GM12878 (cell line): ENCODE measurements at regions not wholly inside any gene's neighbourhood (a gene's known extent, or its start where the extent isn't known, plus 50 kb on each side); places are given as distances from the start of the nearest gene placed in this dataset.

Source experiments
- ATAC-seq: fragments of 200-7000 bp; cut with Tn5 transposase; 3 replicates; pipeline ENCODE4 v1.9.1; 2020; ENCODE audit warnings: mild to moderate bottlenecking, moderate library complexity
- BruUV-seq: library from RNA; stranded (reverse); fragments of 400-500 nt; replicated peaks from 2 replicates; lab custom pipeline; 2021; lab: Mats Ljungman, UMichigan
- CTCF ChIA-PET: fragments of 300-600 bp; sonication (Branson Sonifier 250); formaldehyde crosslinking; extraction: SDS; loops from one replicate; lab custom pipeline; 2021; ENCODE audit warnings: inconsistent platforms; lab: Yijun Ruan, JAX
- POLR2A ChIA-PET: fragments of 350-600 bp; formaldehyde crosslinking; extraction: SDS; loops from one replicate; lab custom pipeline; 2021; ENCODE audit warnings: inconsistent platforms; lab: Charles Lee
- RAD21 ChIA-PET: fragments of 300-600 bp; sonication (Branson Sonifier 250); formaldehyde crosslinking; loops from one replicate; lab custom pipeline; 2023; ENCODE audit warnings: antibody characterized with exemption; ENCODE audit not compliant: unreplicated experiment; lab: Charles Lee
- SMC1A ChIA-PET: fragments of 300-600 bp; sonication (Branson Sonifier 250); formaldehyde crosslinking; loops from one replicate; lab custom pipeline; 2023; ENCODE audit not compliant: unreplicated experiment, uncharacterized antibody; lab: Charles Lee
- DNase-seq: peaks from one replicate; pipeline ENCODE4 v3.0.0-alpha.2; 2011; ENCODE audit warnings: low read depth, low spot score
- FAIRE-seq: peaks from 3 replicates; lab custom pipeline; 2011; peaks lifted over from hg19 to GRCh38; lab: Jason Lieb, UNC
- H2AFZ ChIP-seq: 2 replicates; pipeline ENCODE4 v1.6.0; 2011; ENCODE audit warnings: low read depth, low read length, control low read depth; ENCODE audit not compliant: control insufficient read depth
- H3K27ac ChIP-seq: 2 replicates; pipeline ENCODE4 v1.5.1; 2011; ENCODE audit warnings: control low read depth; ENCODE audit not compliant: control insufficient read depth, insufficient read depth
- H3K27me3 ChIP-seq, 2 experiments: replicated peaks in 1 of 2; 2 replicates each; pipeline versions ENCODE4 v1.6.0 to v1.6.1; 2011; ENCODE audit warnings: low read length in 1 of 2; ENCODE audit not compliant: control insufficient read depth in 2 of 2, insufficient read depth in 2 of 2
- H3K36me3 ChIP-seq, 2 experiments: 2 replicates each; pipeline ENCODE4 v1.5.1; 2011; ENCODE audit warnings: low read length in 1 of 2; ENCODE audit not compliant: control insufficient read depth in 2 of 2, insufficient read depth in 2 of 2
- H3K4me1 ChIP-seq: 2 replicates; pipeline ENCODE4 v1.6.1; 2011; ENCODE audit warnings: mild to moderate bottlenecking, low read length, moderate library complexity, mixed read lengths; ENCODE audit not compliant: control insufficient read depth, insufficient read depth
- H3K4me2 ChIP-seq: 2 replicates; pipeline ENCODE4 v1.6.0; 2011; ENCODE audit warnings: control low read depth; ENCODE audit not compliant: control insufficient read depth, insufficient read depth
- H3K4me3 ChIP-seq: fragments of 200-600 bp; sonication (generic); 2 replicates; pipeline ENCODE4 v1.5.1; 2016
- H3K79me2 ChIP-seq: 2 replicates; pipeline ENCODE4 v1.6.0; 2011; ENCODE audit warnings: low read length; ENCODE audit not compliant: control insufficient read depth, insufficient read depth
- H3K9ac ChIP-seq: 2 replicates; pipeline ENCODE4 v1.8.0; 2011; ENCODE audit warnings: low read length, control low read depth, mixed read lengths; ENCODE audit not compliant: control insufficient read depth, insufficient read depth
- H3K9me3 ChIP-seq: replicated peaks from 3 replicates; pipeline ENCODE4 v1.5.1; 2011; ENCODE audit warnings: mild to moderate bottlenecking, low read length; ENCODE audit not compliant: control insufficient read depth, insufficient read depth
- H4K20me1 ChIP-seq: 2 replicates; pipeline ENCODE4 v1.6.0; 2011; ENCODE audit not compliant: control insufficient read depth, insufficient read depth
- ATF7 ChIP-seq: fragments of 450-650 bp; IDR thresholded peaks from 2 replicates; pipeline ENCODE4 v1.6.1; 2016; ENCODE audit warnings: low read depth, mild to moderate bottlenecking
- BACH1 ChIP-seq: fragments of 450-650 bp; IDR thresholded peaks from 2 replicates; pipeline ENCODE4 v1.6.1; 2017; ENCODE audit warnings: mild to moderate bottlenecking, borderline replicate concordance
- BRCA1 ChIP-seq: IDR thresholded peaks from 2 replicates; pipeline ENCODE4 v1.6.1; 2011; ENCODE audit warnings: low read depth, low read length, improper control_type of control experiment
- CBX3 ChIP-seq: fragments of 200-600 bp; sonication (generic); IDR thresholded peaks from 2 replicates; pipeline ENCODE4 v1.6.1; 2016; ENCODE audit warnings: low read depth, borderline replicate concordance
- HCFC1 ChIP-seq: fragments of 150-350 bp; IDR thresholded peaks from 2 replicates; pipeline ENCODE4 v1.6.1; 2014; ENCODE audit warnings: low read length
- KAT2A ChIP-seq: conservative IDR thresholded peaks from 2 replicates; pipeline ENCODE4 v1.6.1; 2011; ENCODE audit warnings: low read depth, low read length; ENCODE audit not compliant: control insufficient read depth
- POLR2A ChIP-seq: IDR thresholded peaks from 2 replicates; pipeline ENCODE4 v1.6.1; 2011; ENCODE audit warnings: low read depth, mild to moderate bottlenecking, low read length
- SMAD5 ChIP-seq: IDR thresholded peaks from 2 replicates; pipeline ENCODE4 v1.6.1; 2016; ENCODE audit warnings: antibody characterized with exemption, low read depth
- ZBED1 ChIP-seq: IDR thresholded peaks from 2 replicates; pipeline ENCODE4 v1.6.1; 2016; ENCODE audit warnings: borderline replicate concordance
- WGBS: methylation state at CpG from one replicate; pipeline ENCODE4 v1.1.6; 2016; ENCODE audit warnings: low lambda C conversion rate; ENCODE audit not compliant: insufficient replicate concordance, insufficient coverage; ENCODE audit errors: missing lambda C conversion rate; 5-methylcytosine and 5-hydroxymethylcytosine counted together
- in situ Hi-C: fragments of 300-500 bp; cut with MboI; formaldehyde crosslinking; loops from 9 replicates; pipeline ENCODE4 v1.14.3; 2018; ENCODE audit warnings: mixed read lengths
- intact Hi-C: fragments of 100-400 bp; cut with micrococcal nuclease; formaldehyde crosslinking; loops from one replicate; pipeline ENCODE4 v1.14.2; 2022; ENCODE audit not compliant: unreplicated experiment
- TF ChIP-seq, protein P1 (sequence below): fragments of 450-650 bp; IDR thresholded peaks from 2 replicates; pipeline ENCODE4 v1.6.1; 2017; ENCODE audit warnings: antibody characterized with exemption, mild to moderate bottlenecking, moderate library complexity
- TF ChIP-seq, protein P2 (sequence below): IDR thresholded peaks from 2 replicates; pipeline ENCODE4 v1.6.1; 2012; ENCODE audit warnings: mild to moderate bottlenecking, low read depth, low read length

DNA sequence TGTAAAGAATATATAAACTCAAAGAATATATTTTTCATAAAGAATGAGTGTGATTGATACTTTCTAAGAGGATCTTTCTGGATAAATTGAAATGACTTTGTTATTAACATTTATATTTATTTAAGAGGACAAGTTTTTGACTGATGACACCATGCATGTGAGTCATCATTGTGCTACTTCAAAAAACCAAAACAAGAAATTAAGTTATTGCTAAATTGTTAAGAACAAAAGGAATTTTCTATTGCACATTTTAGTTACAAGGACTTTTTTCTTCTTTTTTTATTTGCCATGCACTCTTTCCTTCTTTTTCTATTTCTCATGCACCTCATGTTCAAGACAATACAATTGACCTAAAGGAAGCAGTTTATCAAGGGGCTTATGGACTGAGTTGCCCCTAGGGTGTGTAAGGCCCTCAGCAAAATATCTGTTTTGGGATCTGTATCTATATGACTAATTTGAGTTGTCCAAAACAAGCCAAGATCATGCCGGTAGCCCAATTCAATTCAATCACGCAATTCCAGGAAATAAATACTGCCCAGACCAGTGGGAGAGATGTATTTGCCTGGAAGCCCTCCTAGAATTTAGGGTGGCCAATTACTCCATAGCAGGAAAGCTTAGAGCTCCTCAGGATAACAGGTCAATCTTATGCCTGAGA, 654.3 kb downstream of the METTL4 start:
- H4K20me1 ChIP-seq: no peaks in the 10 kb centered on the region
- SMC1A ChIA-PET: no interaction called here
- intact Hi-C loops (loop anchor here (10.0 kb wide), 1 partner anchor 628 kb away; no protein-coding TSS in a partner anchor), in situ Hi-C loops (no loop called here)
- H3K4me3 ChIP-seq: no peak overlapping the region
- H3K27me3 ChIP-seq: no peaks in the 10 kb centered on the region
- no peak overlapping the region for H2AFZ ChIP-seq
- no peak for DNase-seq
- H3K79me2 ChIP-seq: no peaks in the 10 kb centered on the region
- 72% methylated on average over 2 of the region's 2 CpGs for WGBS
- no peaks in the 10 kb centered on the region for H3K9me3 ChIP-seq
- RAD21 ChIA-PET: no interaction called here
- no peak for FAIRE-seq
- no peak overlapping the region for H3K4me2 ChIP-seq
- POLR2A ChIA-PET: no interaction called here
- no peak overlapping the region for H3K27ac ChIP-seq
- BruUV-seq: no TSS peak
- TF ChIP-seq POLR2A: no peak
- no peak for TF ChIP-seq ATF7
- TF ChIP-seq CBX3: no peak
- TF ChIP-seq HCFC1: no peak
- no peak for TF ChIP-seq BACH1
- TF ChIP-seq BRCA1: no peak
- TF ChIP-seq SMAD5: no peak
- TF ChIP-seq, protein P1, sequence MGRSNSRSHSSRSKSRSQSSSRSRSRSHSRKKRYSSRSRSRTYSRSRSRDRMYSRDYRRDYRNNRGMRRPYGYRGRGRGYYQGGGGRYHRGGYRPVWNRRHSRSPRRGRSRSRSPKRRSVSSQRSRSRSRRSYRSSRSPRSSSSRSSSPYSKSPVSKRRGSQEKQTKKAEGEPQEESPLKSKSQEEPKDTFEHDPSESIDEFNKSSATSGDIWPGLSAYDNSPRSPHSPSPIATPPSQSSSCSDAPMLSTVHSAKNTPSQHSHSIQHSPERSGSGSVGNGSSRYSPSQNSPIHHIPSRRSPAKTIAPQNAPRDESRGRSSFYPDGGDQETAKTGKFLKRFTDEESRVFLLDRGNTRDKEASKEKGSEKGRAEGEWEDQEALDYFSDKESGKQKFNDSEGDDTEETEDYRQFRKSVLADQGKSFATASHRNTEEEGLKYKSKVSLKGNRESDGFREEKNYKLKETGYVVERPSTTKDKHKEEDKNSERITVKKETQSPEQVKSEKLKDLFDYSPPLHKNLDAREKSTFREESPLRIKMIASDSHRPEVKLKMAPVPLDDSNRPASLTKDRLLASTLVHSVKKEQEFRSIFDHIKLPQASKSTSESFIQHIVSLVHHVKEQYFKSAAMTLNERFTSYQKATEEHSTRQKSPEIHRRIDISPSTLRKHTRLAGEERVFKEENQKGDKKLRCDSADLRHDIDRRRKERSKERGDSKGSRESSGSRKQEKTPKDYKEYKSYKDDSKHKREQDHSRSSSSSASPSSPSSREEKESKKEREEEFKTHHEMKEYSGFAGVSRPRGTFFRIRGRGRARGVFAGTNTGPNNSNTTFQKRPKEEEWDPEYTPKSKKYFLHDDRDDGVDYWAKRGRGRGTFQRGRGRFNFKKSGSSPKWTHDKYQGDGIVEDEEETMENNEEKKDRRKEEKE: no peak
- TF ChIP-seq KAT2A: no peak
- TF ChIP-seq ZBED1: no peak
- TF ChIP-seq, protein P2, sequence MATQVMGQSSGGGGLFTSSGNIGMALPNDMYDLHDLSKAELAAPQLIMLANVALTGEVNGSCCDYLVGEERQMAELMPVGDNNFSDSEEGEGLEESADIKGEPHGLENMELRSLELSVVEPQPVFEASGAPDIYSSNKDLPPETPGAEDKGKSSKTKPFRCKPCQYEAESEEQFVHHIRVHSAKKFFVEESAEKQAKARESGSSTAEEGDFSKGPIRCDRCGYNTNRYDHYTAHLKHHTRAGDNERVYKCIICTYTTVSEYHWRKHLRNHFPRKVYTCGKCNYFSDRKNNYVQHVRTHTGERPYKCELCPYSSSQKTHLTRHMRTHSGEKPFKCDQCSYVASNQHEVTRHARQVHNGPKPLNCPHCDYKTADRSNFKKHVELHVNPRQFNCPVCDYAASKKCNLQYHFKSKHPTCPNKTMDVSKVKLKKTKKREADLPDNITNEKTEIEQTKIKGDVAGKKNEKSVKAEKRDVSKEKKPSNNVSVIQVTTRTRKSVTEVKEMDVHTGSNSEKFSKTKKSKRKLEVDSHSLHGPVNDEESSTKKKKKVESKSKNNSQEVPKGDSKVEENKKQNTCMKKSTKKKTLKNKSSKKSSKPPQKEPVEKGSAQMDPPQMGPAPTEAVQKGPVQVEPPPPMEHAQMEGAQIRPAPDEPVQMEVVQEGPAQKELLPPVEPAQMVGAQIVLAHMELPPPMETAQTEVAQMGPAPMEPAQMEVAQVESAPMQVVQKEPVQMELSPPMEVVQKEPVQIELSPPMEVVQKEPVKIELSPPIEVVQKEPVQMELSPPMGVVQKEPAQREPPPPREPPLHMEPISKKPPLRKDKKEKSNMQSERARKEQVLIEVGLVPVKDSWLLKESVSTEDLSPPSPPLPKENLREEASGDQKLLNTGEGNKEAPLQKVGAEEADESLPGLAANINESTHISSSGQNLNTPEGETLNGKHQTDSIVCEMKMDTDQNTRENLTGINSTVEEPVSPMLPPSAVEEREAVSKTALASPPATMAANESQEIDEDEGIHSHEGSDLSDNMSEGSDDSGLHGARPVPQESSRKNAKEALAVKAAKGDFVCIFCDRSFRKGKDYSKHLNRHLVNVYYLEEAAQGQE: no peak
- no peak for ATAC-seq
- no peaks in the 10 kb centered on the region for H3K36me3 ChIP-seq
- H3K9ac ChIP-seq: no peak overlapping the region
- H3K4me1 ChIP-seq: no peaks in the 10 kb centered on the region
- CTCF ChIA-PET: interaction anchor here (0.6 kb wide), 1 partner anchor 623 kb away, joined by 4 read pairs; no protein-coding TSS in a partner anchor
